RWPE2 (cell line): ENCODE measurements at regions not wholly inside any gene's neighbourhood (a gene's known extent, or its start where the extent isn't known, plus 50 kb on each side); places are given as distances from the start of the nearest gene placed in this dataset.

Experiments used
- ATAC-seq: fragments of 200-7000 bp; cut with Tn5 transposase; 3 replicates; pipeline ENCODE4 v1.9.1; 2021; ENCODE audit warnings: low read depth
- DNase-seq: peaks from one replicate; pipeline ENCODE4 v3.0.0-alpha.2; 2020; ENCODE audit warnings: low spot score
- H3K27ac ChIP-seq: fragments of 450-650 bp; 2 replicates; pipeline ENCODE4 v1.5.1; 2017; ENCODE audit warnings: mild to moderate bottlenecking; ENCODE audit not compliant: poor library complexity, severe bottlenecking
- H3K27me3 ChIP-seq: fragments of 250-450 bp; sonication (Bioruptor Pico); 2 replicates; pipeline ENCODE4 v1.5.1; 2021; ENCODE audit warnings: mild to moderate bottlenecking, moderate library complexity; ENCODE audit not compliant: insufficient read depth, poor library complexity, severe bottlenecking
- H3K36me3 ChIP-seq: fragments of 250-450 bp; sonication (Bioruptor Pico); 2 replicates; pipeline ENCODE4 v1.5.1; 2020; ENCODE audit warnings: low read depth, mild to moderate bottlenecking, moderate library complexity
- H3K4me1 ChIP-seq: fragments of 250-450 bp; sonication (Bioruptor Pico); 2 replicates; pipeline ENCODE4 v1.5.1; 2021; ENCODE audit warnings: mild to moderate bottlenecking, moderate library complexity; ENCODE audit not compliant: insufficient read depth, poor library complexity, severe bottlenecking
- H3K4me3 ChIP-seq: fragments of 250-450 bp; sonication (Bioruptor Pico); 2 replicates; pipeline ENCODE4 v1.5.1; 2021; ENCODE audit warnings: mild to moderate bottlenecking, moderate library complexity; ENCODE audit not compliant: severe bottlenecking
- H3K9me3 ChIP-seq: fragments of 250-450 bp; sonication (Bioruptor Pico); 2 replicates; pipeline ENCODE4 v1.5.1; 2021; ENCODE audit warnings: mild to moderate bottlenecking, moderate library complexity; ENCODE audit not compliant: severe bottlenecking
- CTCF ChIP-seq: fragments of 450-650 bp; IDR thresholded peaks from one replicate; pipeline ENCODE4 v1.5.1; 2017; ENCODE audit warnings: mild to moderate bottlenecking, moderate library complexity; ENCODE audit not compliant: poor library complexity, severe bottlenecking

GRCh38 chr7:153036396-153037063 is 277.0 kb downstream of the ACTR3B start:
- no peaks in the 10 kb centered on the region for H3K36me3 ChIP-seq
- DNase-seq (no peak), ATAC-seq (no peak)
- no peaks in the 10 kb centered on the region for H3K27me3 ChIP-seq
- no peak overlapping the region for H3K27ac ChIP-seq
- H3K4me3 ChIP-seq, result no peak overlapping the region
- no peak for TF ChIP-seq CTCF
- no peaks in the 10 kb centered on the region for H3K9me3 ChIP-seq
- H3K4me1 ChIP-seq, result no peaks in the 10 kb centered on the region

- no peak for ATAC-seq
- no peak overlapping the region for H3K27ac ChIP-seq
- no peaks in the 10 kb centered on the region for H3K27me3 ChIP-seq
- no peaks in the 10 kb centered on the region for H3K9me3 ChIP-seq
- DNase-seq, result no peak
- no peak for TF ChIP-seq CTCF
- no peak overlapping the region for H3K4me3 ChIP-seq
- H3K4me1 ChIP-seq, result no peaks in the 10 kb centered on the region
- H3K36me3 ChIP-seq, result no peaks in the 10 kb centered on the region
Measured at GRCh38 chr7:153043440-153043839, 283.9 kb downstream of the ACTR3B start.

GRCh38 chr7:153044981-153045380 is 285.4 kb downstream of the ACTR3B start:
- no peaks in the 10 kb centered on the region for H3K4me1 ChIP-seq
- no peak overlapping the region for H3K4me3 ChIP-seq
- no peak for TF ChIP-seq CTCF
- H3K9me3 ChIP-seq, result no peaks in the 10 kb centered on the region
- H3K27me3 ChIP-seq, result no peaks in the 10 kb centered on the region
- DNase-seq (no peak), ATAC-seq (no peak)
- H3K27ac ChIP-seq, result no peak overlapping the region
- no peaks in the 10 kb centered on the region for H3K36me3 ChIP-seq

- H3K27me3 ChIP-seq, result no peaks in the 10 kb centered on the region
- H3K9me3 ChIP-seq, result no peaks in the 10 kb centered on the region
- H3K27ac ChIP-seq, result no peak overlapping the region
- no peak overlapping the region for H3K4me3 ChIP-seq
- no peak for ATAC-seq
- DNase-seq, result no peak
- TF ChIP-seq CTCF, result no peak
- H3K36me3 ChIP-seq, result no peaks in the 10 kb centered on the region
- no peaks in the 10 kb centered on the region for H3K4me1 ChIP-seq
Measured at GRCh38 chr7:153047079-153047959, 287.8 kb downstream of the ACTR3B start.

- no peaks in the 10 kb centered on the region for H3K36me3 ChIP-seq
- no peak for ATAC-seq
- H3K27ac ChIP-seq, result no peak overlapping the region
- no peak for DNase-seq
- no peaks in the 10 kb centered on the region for H3K9me3 ChIP-seq
- no peak overlapping the region for H3K4me3 ChIP-seq
- no peaks in the 10 kb centered on the region for H3K4me1 ChIP-seq
- no peak for TF ChIP-seq CTCF
- H3K27me3 ChIP-seq, result no peaks in the 10 kb centered on the region
Measured at GRCh38 chr7:153052206-153052605, 292.7 kb downstream of the ACTR3B start.
